Activated CD4-positive, alpha-beta T cell treated with anti-CD3 and anti-CD28 coated beads, Interleukin-2, amount 10 ng/mL, durations not matched to agents 24 days and 14 days (primary cell): ENCODE measurements at regions not wholly inside any gene's neighbourhood (a gene's known extent, or its start where the extent isn't known, plus 50 kb on each side); places are given as distances from the start of the nearest gene placed in this dataset.

Experiments
- DNase-seq: peaks from one replicate; pipeline ENCODE4 v3.0.0; 2022
- H3K27ac Mint-ChIP-seq: one replicate; pipeline ENCODE4 v1.8.0; 2022; ENCODE audit warnings: mild to moderate bottlenecking, mixed read lengths
- H3K27me3 Mint-ChIP-seq: one replicate; pipeline ENCODE4 v1.8.0; 2022; ENCODE audit warnings: mixed read lengths
- H3K36me3 Mint-ChIP-seq: one replicate; pipeline ENCODE4 v1.8.0; 2022; ENCODE audit warnings: low read depth, mild to moderate bottlenecking, mixed read lengths
- H3K4me1 Mint-ChIP-seq: one replicate; pipeline ENCODE4 v1.8.0; 2021; ENCODE audit warnings: mixed read lengths
- H3K4me3 Mint-ChIP-seq: one replicate; pipeline ENCODE4 v1.8.0; 2022; ENCODE audit warnings: mild to moderate bottlenecking, moderate library complexity, mixed read lengths
- H3K9me3 Mint-ChIP-seq: one replicate; pipeline ENCODE4 v1.8.0; 2021; ENCODE audit warnings: mixed read lengths
- intact Hi-C: fragments of 100-400 bp; cut with micrococcal nuclease; formaldehyde crosslinking; loops from one replicate; pipeline ENCODE4 v1.15.1; 2023

DNA sequence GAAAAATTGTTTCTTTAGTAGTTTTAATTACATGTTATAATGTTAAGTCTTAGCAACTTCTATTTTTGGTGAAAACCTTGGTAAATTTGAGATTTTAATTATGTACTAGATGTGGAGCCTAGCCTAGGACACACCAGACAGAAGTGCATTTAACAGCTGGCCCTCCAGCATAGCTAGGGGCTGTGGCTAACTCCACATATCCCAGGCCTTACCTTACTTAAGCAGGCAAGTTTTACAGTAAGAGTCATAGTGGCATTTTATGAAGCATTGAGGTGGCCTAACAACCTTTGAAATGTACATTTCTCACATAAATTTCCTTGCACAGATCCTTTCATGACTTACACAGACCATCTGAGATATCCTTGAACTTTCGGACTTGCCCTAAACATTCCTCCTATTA, 71.6 kb upstream of the C4orf54 start:
- H3K4me1 Mint-ChIP-seq: no peaks in the 10 kb centered on the region
- intact Hi-C loops: loop anchor here (10.0 kb wide), 1 partner anchor 156 kb away; no protein-coding TSS in a partner anchor
- H3K27ac Mint-ChIP-seq: no peak overlapping the region
- no peak overlapping the region for H3K4me3 Mint-ChIP-seq
- DNase-seq: no peak
- H3K9me3 Mint-ChIP-seq: no peaks in the 10 kb centered on the region
- H3K36me3 Mint-ChIP-seq: no peaks in the 10 kb centered on the region
- H3K27me3 Mint-ChIP-seq: peaks cover 6% of the 10 kb centered on the region

DNA sequence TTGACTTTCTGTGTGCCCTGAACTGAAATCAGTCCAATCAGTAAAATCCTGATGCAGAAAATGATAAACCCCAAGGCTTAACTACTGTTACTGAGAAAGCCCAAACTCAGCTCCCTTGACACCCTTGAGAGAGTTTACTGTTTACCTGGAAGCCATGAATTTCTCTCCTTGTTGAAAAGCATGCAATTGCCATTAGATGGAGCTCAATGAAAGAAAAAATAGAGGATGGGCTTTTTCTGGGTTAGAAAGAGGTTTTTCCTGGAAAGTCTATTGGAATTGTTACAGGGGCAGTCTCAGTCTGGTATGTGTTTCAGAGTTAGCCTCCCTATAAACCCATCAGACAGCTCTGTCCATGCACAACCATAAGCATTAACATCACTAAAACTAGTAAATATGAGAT, 66.4 kb upstream of the C4orf54 start:
- H3K4me1 Mint-ChIP-seq: no peaks in the 10 kb centered on the region
- DNase-seq: no peak
- intact Hi-C loops: loop anchor here (10.0 kb wide), 1 partner anchor 161 kb away; no protein-coding TSS in a partner anchor
- H3K36me3 Mint-ChIP-seq: no peaks in the 10 kb centered on the region
- H3K27ac Mint-ChIP-seq: no peak overlapping the region
- no peaks in the 10 kb centered on the region for H3K9me3 Mint-ChIP-seq
- no peak overlapping the region for H3K4me3 Mint-ChIP-seq
- peaks cover 10% of the 10 kb centered on the region for H3K27me3 Mint-ChIP-seq

DNA sequence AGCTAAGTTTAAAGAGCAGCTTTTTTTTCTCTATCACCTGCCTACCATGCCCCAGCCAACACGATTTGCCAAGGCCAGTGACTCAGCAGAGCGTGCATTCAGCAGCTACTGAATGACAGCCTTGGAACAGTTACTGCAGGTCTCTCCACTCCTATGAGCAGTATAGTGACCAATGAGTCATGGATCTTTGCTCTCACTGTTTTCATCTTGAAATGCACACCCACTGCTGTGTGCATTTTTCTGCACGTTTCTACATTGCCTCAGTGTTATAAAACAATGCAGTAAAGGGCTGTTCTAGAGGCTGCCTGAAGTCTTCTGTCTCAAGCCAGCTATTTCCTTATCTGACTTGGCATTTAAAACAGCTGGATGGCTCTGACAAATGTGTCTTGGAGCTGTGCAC, 66.0 kb upstream of the C4orf54 start:
- no peak overlapping the region for H3K27ac Mint-ChIP-seq
- DNase-seq: no peak
- no peaks in the 10 kb centered on the region for H3K9me3 Mint-ChIP-seq

DNA sequence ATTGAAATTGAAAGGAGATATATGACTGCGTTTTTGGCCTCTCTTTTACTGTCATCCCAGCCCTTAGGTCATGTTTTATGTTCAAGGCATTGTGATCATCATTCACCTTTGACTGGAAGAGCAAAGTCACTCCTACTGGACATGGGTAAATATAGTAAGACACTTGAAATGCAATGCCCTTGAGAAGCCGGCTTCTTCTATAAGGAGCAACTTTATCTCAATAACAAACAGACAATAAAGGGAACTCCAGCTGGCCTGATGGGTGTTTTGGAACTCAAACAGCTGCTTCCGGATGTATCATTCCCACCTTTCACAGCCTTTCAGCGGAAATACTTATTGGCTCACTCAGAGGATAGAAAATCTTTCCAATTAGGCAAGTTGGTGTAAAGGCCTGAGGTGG, 65.1 kb upstream of the C4orf54 start:
- intact Hi-C loops: loop anchor here (10.0 kb wide), 1 partner anchor 162 kb away; no protein-coding TSS in a partner anchor
- Mint-ChIP-seq H3K4me1 (no peaks in the 10 kb centered on the region), H3K27ac (no peak overlapping the region), H3K9me3 (no peaks in the 10 kb centered on the region), H3K36me3 (no peaks in the 10 kb centered on the region), H3K27me3 (peaks cover 10% of the 10 kb centered on the region), H3K4me3 (no peak overlapping the region)
- DNase-seq: no peak

More for the DNA sequence above, 66.0 kb upstream of the C4orf54 start:
- no peaks in the 10 kb centered on the region for H3K4me1 Mint-ChIP-seq
- H3K36me3 Mint-ChIP-seq: no peaks in the 10 kb centered on the region
- no peak overlapping the region for H3K4me3 Mint-ChIP-seq
- intact Hi-C loops: loop anchor here (10.0 kb wide), 1 partner anchor 161 kb away; no protein-coding TSS in a partner anchor
- peaks cover 10% of the 10 kb centered on the region for H3K27me3 Mint-ChIP-seq

DNA sequence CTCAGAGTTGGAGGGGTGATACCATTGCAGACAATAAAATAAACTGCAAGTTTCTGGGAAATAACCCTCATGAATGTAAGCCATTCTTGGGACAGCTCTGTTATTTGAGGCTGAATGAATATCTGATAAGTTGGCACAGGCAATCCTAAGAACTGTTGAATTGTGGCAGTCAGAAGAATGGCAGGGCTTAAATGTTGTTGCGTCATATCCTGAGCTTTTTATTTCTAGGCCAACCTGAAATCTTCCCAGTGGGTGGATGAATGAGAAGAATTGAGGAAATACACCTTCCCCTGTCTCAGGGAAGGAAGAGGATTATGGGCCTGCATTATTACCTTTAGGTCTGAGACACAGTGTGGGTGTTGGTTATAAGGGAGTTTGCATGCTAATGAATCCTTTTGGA, 64.4 kb upstream of the C4orf54 start:
- H3K36me3 Mint-ChIP-seq: no peaks in the 10 kb centered on the region
- H3K27me3 Mint-ChIP-seq: peaks cover 10% of the 10 kb centered on the region
- intact Hi-C loops: loop anchor here (10.0 kb wide), 1 partner anchor 163 kb away; no protein-coding TSS in a partner anchor

DNA sequence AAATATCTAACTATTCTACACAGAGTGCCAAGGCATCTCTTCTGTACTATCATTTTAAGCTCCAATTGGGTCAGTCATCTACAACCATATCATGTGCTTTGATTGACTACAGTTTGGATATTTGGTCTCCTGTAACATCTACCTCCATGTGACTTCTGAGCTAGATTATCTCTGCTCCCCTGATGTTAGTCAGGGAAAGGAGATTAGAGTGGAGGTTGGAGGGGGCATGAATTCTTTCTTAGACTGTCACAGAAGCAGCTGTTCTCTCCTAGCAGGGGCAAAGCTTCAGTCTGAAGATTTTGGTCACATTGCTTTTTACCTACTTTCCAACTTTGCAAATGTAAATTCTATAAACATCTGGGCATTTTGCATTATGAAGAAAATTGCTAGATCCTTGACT, 62.6 kb upstream of the C4orf54 start:
- no peaks in the 10 kb centered on the region for H3K4me1 Mint-ChIP-seq
- peaks cover 4% of the 10 kb centered on the region for H3K27me3 Mint-ChIP-seq
- H3K9me3 Mint-ChIP-seq: no peaks in the 10 kb centered on the region
- no peak overlapping the region for H3K4me3 Mint-ChIP-seq
- intact Hi-C loops: loop anchor here (10.0 kb wide), 1 partner anchor 165 kb away; no protein-coding TSS in a partner anchor
- no peak overlapping the region for H3K27ac Mint-ChIP-seq
- H3K36me3 Mint-ChIP-seq: no peaks in the 10 kb centered on the region
- DNase-seq: no peak

More for the DNA sequence above, 64.4 kb upstream of the C4orf54 start:
- H3K4me1 Mint-ChIP-seq: no peaks in the 10 kb centered on the region
- H3K27ac Mint-ChIP-seq: no peak overlapping the region
- H3K9me3 Mint-ChIP-seq: no peaks in the 10 kb centered on the region
- no peak overlapping the region for H3K4me3 Mint-ChIP-seq
- DNase-seq: no peak

DNA sequence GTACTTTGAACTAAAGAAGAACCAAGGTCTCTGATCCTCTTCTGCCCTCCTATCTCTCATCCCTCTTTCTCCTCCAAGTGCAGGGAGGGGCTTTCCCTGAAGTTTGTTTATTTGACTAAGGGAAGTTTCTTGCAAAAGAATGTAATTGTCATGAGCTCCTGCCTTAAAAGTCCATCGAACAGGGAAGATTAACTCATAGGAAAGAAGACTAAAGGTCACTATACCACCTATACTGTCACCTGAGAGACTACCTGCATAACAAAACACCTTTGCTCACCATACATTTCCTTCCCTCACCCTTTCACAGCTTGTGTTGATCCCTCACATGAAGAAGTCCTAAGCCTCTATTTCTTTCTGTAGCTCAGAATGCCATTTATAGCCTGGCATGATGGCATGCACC, 59.4 kb upstream of the C4orf54 start:
- H3K27ac Mint-ChIP-seq: no peak overlapping the region
- peaks cover 6% of the 10 kb centered on the region for H3K27me3 Mint-ChIP-seq
- intact Hi-C loops: no loop called here
- no peaks in the 10 kb centered on the region for H3K4me1 Mint-ChIP-seq
- H3K4me3 Mint-ChIP-seq: no peak overlapping the region
- no peaks in the 10 kb centered on the region for H3K9me3 Mint-ChIP-seq
- DNase-seq: no peak
- H3K36me3 Mint-ChIP-seq: no peaks in the 10 kb centered on the region

DNA sequence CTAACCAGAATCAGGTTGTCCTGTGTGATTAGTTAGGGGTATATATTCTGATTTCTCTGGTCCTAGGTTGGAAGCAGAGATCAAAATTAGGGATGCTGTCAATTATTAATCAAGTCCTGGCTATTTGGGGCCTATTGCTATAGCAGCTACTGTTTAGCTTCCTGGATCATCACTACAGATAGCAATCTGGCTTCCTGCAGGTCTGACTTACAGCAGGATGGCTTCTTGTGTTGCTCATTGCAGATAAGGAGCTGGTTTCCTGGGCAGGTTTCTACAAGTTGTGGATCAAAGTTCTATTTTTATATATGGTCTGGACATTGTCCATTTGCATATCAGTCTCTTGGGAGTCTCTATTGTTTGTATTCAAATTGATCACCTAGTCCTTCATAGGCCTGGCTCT, 57.7 kb upstream of the C4orf54 start:
- Mint-ChIP-seq H3K27ac (no peak overlapping the region), H3K27me3 (peaks cover 6% of the 10 kb centered on the region), H3K36me3 (no peaks in the 10 kb centered on the region), H3K4me1 (no peaks in the 10 kb centered on the region), H3K4me3 (no peak overlapping the region), H3K9me3 (no peaks in the 10 kb centered on the region)
- intact Hi-C loops: no loop called here
- no peak for DNase-seq

DNA sequence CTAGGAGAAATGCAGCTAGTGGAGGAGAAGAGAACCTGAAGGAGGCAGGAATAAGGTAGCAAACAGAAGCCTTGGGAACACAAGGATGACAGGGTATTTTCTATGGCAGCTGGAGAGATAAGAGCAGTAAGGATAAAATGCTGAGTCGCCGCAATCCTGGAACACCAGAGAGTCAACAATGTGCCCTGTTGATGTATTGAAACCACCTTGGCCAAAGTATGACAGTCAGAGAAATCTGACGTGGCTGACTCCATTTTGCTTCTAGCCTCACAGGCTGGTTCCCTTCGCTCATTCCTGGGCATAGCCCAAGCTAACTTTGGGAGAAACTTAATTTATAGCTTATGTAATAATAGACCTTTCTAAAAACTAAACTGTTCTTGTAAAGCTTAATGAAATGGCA, 56.6 kb upstream of the C4orf54 start:
- H3K4me3 Mint-ChIP-seq: no peak overlapping the region
- no peaks in the 10 kb centered on the region for H3K36me3 Mint-ChIP-seq
- DNase-seq: no peak
- H3K27me3 Mint-ChIP-seq: peaks cover 2% of the 10 kb centered on the region
- H3K9me3 Mint-ChIP-seq: no peaks in the 10 kb centered on the region
- intact Hi-C loops: no loop called here
- no peak overlapping the region for H3K27ac Mint-ChIP-seq
- H3K4me1 Mint-ChIP-seq: no peaks in the 10 kb centered on the region

DNA sequence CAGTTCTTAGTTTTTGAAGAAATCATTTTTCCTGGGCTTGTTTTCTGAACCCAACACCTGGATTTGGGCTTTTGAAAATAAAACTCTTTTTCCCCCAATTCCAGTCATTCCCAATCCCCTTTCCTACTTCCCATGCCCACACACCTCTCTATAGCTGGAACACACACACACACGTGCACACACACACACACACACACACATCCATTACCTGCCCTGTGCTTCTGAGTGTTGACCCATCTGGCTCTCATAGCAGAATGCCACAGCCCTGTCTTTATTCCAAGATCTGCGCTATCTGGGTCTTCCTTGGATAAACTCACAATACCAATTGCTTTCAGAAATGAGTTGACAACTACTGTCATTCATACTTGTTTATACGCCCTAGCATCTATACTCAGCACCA, 54.9 kb upstream of the C4orf54 start:
- Mint-ChIP-seq H3K36me3 (no peaks in the 10 kb centered on the region), H3K4me3 (no peak overlapping the region), H3K4me1 (no peaks in the 10 kb centered on the region), H3K27ac (no peak overlapping the region), H3K27me3 (peaks cover 2% of the 10 kb centered on the region), H3K9me3 (no peaks in the 10 kb centered on the region)
- no peak for DNase-seq
- intact Hi-C loops: no loop called here

DNA sequence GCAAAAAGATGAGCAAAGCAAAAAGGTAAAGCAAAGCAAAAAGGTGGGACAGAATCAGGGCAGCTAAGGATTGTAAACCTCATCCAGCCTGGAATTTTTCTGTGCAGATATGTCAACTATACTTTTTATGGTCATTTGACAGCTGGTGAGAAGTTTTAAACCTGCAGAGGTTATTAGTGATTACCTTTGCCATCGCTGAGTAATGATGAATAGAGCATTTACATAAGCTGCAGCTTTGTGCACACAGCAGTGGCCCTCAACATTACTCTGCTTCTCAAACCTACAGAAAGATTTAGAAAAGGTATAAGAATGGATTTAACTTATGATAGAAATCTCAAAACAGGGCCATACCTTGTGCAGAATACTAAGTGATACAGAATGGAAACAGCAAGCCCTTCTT, 54.5 kb upstream of the C4orf54 start:
- no peak overlapping the region for H3K27ac Mint-ChIP-seq
- intact Hi-C loops: no loop called here
- H3K4me3 Mint-ChIP-seq: no peak overlapping the region
- no peaks in the 10 kb centered on the region for H3K36me3 Mint-ChIP-seq
- H3K9me3 Mint-ChIP-seq: no peaks in the 10 kb centered on the region
- no peaks in the 10 kb centered on the region for H3K4me1 Mint-ChIP-seq
- peaks cover 2% of the 10 kb centered on the region for H3K27me3 Mint-ChIP-seq
- DNase-seq: no peak

DNA sequence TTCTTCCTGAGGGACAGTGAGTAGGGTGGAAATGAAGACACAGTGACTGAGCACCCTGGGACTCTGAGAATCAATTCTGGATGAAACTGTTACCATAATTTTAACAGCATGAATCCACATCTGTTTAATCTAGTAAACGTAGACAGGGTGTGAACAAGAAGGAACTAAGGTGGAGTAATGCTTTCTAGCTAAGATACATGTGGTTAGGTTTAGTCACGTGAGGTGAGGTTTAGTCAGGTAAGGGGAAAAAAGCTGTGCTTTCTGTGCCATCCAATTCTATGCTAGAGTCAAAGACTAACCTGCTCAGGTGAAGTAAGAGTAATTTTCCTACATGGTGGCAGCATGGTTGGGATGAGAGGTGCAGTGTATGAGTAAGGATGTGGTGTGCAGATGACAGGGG, 54.0 kb upstream of the C4orf54 start:
- Mint-ChIP-seq H3K27me3 (peaks cover 2% of the 10 kb centered on the region), H3K36me3 (no peaks in the 10 kb centered on the region), H3K27ac (no peak overlapping the region), H3K4me3 (no peak overlapping the region), H3K9me3 (no peaks in the 10 kb centered on the region), H3K4me1 (no peaks in the 10 kb centered on the region)
- DNase-seq: no peak
- intact Hi-C loops: no loop called here

DNA sequence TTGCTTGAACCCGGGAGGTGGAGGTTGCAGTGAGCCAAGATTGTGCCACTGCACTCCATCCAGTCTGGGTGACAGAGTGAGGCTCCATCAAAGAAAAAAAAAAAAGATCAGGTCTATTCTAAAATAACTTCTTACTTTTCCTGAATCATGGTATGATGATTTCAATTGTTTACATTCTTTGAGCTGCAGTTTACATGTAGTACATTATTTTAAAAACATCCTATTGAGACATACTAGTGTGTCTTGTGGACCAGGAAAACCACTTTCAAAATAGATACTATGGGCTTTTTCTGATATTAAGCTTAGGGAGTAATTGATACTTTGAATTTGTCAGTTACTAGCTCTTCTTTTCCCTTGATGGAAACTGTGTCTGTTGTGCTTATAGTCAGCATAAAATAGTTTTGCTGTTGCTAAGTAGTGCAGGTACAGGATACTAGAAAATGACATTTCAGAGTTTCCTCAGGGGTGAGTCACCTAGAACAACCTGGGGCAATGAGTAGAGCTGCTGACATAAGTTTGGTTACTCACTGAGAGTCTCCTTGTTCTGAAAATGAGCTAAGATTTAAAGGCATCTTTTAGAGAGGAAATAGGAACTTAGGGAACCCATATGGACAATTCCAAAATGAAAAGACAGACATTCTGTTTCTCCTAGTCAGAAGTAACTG, 53.2 kb upstream of the C4orf54 start:
- Mint-ChIP-seq H3K36me3 (no peaks in the 10 kb centered on the region), H3K4me1 (no peaks in the 10 kb centered on the region), H3K27me3 (peaks cover 2% of the 10 kb centered on the region), H3K4me3 (no peak overlapping the region), H3K9me3 (no peaks in the 10 kb centered on the region), H3K27ac (no peak overlapping the region)
- no peak for DNase-seq
- intact Hi-C loops: no loop called here

DNA sequence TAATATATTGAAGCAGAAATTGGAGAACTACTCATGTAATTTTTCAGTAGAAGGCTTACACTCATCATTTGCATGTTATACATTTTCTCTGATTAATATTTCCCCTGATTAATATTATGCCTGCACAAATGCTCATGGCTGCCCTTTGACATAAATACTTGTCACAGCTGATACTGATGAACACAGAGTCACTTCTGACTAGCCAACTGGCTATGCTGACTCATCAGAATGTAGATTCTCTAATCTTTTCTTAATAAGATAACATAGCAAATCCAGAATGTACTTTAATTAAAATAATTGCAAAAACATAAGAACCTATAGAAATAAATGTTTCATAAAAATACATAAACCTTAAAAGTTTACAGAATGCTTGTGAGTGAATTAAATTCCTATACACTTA, 52.4 kb upstream of the C4orf54 start:
- no peak overlapping the region for H3K4me3 Mint-ChIP-seq
- intact Hi-C loops: no loop called here

DNA sequence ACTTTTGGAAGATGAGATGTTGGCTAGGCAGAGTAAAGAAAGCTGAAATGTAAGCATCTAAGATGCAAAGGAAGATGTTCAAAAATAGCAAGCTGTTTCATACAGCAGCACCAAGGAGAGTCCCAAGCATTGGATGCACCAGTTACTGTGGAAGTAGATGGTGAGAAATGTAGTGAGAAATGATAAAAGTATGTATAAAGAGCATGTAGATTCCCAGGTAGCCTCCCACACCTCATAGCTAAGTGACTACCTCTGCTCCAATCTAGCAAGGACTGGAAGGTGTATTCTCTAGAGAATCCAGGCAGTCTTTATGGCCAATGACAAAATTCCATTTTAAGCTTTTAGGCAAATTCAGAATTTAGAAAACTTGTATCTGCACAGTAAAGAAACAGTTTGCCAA, 50.9 kb upstream of the C4orf54 start:
- Mint-ChIP-seq H3K4me1 (no peaks in the 10 kb centered on the region), H3K27me3 (peaks cover 2% of the 10 kb centered on the region), H3K9me3 (no peaks in the 10 kb centered on the region), H3K4me3 (no peak overlapping the region), H3K36me3 (no peaks in the 10 kb centered on the region), H3K27ac (no peak overlapping the region)
- DNase-seq: no peak
- intact Hi-C loops: no loop called here

More for the DNA sequence above, 52.4 kb upstream of the C4orf54 start:
- Mint-ChIP-seq H3K36me3 (no peaks in the 10 kb centered on the region), H3K4me1 (no peaks in the 10 kb centered on the region), H3K27me3 (peaks cover 2% of the 10 kb centered on the region), H3K27ac (no peak overlapping the region), H3K9me3 (no peaks in the 10 kb centered on the region)
- no peak for DNase-seq
